ENCODE measurements at regions not wholly inside any gene's neighbourhood (a gene's known extent, or its start where the extent isn't known, plus 50 kb on each side); places are given as distances from the start of the nearest gene placed in this dataset.

DNA sequence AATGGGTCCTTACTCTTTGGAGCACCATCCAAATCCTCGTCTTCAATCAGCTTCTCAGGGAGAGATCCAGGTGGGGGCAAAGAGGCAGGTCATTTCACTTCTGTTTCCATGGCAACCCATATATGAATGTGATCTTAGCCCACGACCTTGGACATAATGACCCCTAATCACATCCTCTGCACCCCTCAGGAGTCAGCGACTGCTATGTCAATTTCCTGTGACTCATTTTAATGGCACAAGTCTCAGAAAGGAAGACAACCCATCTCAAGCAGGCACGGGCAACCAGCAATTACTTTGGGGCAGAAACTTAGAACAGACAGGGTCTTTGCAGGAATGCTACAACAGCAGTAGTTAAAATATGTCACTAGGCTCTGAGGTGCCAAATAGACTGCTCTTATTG lies 591.2 kb downstream of the TLR4 start (continued):
- TF ChIP-seq, protein P1, sequence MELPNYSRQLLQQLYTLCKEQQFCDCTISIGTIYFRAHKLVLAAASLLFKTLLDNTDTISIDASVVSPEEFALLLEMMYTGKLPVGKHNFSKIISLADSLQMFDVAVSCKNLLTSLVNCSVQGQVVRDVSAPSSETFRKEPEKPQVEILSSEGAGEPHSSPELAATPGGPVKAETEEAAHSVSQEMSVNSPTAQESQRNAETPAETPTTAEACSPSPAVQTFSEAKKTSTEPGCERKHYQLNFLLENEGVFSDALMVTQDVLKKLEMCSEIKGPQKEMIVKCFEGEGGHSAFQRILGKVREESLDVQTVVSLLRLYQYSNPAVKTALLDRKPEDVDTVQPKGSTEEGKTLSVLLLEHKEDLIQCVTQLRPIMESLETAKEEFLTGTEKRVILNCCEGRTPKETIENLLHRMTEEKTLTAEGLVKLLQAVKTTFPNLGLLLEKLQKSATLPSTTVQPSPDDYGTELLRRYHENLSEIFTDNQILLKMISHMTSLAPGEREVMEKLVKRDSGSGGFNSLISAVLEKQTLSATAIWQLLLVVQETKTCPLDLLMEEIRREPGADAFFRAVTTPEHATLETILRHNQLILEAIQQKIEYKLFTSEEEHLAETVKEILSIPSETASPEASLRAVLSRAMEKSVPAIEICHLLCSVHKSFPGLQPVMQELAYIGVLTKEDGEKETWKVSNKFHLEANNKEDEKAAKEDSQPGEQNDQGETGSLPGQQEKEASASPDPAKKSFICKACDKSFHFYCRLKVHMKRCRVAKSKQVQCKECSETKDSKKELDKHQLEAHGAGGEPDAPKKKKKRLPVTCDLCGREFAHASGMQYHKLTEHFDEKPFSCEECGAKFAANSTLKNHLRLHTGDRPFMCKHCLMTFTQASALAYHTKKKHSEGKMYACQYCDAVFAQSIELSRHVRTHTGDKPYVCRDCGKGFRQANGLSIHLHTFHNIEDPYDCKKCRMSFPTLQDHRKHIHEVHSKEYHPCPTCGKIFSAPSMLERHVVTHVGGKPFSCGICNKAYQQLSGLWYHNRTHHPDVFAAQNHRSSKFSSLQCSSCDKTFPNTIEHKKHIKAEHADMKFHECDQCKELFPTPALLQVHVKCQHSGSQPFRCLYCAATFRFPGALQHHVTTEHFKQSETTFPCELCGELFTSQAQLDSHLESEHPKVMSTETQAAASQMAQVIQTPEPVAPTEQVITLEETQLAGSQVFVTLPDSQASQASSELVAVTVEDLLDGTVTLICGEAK (IDR thresholded peaks at IDR 0.05; ENCODE audit: borderline replicate concordance), result no peak
- no peak for TF ChIP-seq ZBED1 (IDR thresholded peaks at IDR 0.05; ENCODE audit: borderline replicate concordance)
- TF ChIP-seq POLR2AphosphoS2 (IDR thresholded peaks at IDR 0.05; ENCODE audit: low read depth, low read length), result no peak
- TF ChIP-seq, protein P2, sequence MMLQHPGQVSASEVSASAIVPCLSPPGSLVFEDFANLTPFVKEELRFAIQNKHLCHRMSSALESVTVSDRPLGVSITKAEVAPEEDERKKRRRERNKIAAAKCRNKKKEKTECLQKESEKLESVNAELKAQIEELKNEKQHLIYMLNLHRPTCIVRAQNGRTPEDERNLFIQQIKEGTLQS (IDR thresholded peaks at IDR 0.05; ENCODE audit: borderline replicate concordance, extremely low read depth, low read depth, low read length), result no peak
- TF ChIP-seq SIN3A (IDR thresholded peaks at IDR 0.05; ENCODE audit: low read depth, low read length), result no peak
- no peak for TF ChIP-seq PRDM15 (CRISPR knock-in tag; IDR thresholded peaks at IDR 0.05)
- TF ChIP-seq, protein P3, sequence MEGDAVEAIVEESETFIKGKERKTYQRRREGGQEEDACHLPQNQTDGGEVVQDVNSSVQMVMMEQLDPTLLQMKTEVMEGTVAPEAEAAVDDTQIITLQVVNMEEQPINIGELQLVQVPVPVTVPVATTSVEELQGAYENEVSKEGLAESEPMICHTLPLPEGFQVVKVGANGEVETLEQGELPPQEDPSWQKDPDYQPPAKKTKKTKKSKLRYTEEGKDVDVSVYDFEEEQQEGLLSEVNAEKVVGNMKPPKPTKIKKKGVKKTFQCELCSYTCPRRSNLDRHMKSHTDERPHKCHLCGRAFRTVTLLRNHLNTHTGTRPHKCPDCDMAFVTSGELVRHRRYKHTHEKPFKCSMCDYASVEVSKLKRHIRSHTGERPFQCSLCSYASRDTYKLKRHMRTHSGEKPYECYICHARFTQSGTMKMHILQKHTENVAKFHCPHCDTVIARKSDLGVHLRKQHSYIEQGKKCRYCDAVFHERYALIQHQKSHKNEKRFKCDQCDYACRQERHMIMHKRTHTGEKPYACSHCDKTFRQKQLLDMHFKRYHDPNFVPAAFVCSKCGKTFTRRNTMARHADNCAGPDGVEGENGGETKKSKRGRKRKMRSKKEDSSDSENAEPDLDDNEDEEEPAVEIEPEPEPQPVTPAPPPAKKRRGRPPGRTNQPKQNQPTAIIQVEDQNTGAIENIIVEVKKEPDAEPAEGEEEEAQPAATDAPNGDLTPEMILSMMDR (IDR thresholded peaks at IDR 0.05 in 2 of 3, conservative IDR thresholded peaks at IDR 0.05 in 1 of 3; ENCODE audit: control insufficient read depth in 2 of 3, extremely low read depth in 1 of 3, insufficient read depth in 1 of 3, low read depth in 3 of 3, low read length in 3 of 3), result no peak

All from GM12878 (cell line).